ENCODE measurements at regions not wholly inside any gene's neighbourhood (a gene's known extent, or its start where the extent isn't known, plus 50 kb on each side); places are given as distances from the start of the nearest gene placed in this dataset.
"Not testable (repeated sequence)": the region's sequence is repeated elsewhere in the genome, so short reads cannot be mapped to it uniquely, and the experiment has no call there.

DNA sequence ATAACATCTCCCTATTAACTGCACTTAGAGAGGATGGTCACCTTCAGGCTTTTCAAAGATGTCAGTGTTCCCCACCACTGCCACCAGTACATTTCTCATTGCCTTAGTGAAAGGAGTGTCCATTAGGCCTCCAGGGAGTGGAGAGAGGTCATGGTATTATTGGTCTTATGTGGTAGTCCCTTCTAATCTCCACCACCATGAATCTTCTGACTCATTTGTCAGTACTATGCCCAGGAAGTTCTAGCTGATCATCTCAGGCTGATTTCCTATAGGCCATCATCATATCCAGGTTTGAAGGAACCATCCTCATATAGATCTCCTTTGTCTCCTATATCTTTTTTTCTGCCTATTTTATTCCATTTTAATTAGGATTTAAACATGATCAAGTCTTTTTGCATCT, 221.5 kb downstream of the CYB561 start:
- Histone ChIP-seq H3K27ac (ENCODE audit: low read depth, low read length) (no peak overlapping the region), H3K4me3 (ENCODE audit: low read depth in 1 of 2, low read length in 2 of 2) (no peak overlapping the region), H3K27me3 (ENCODE audit: control insufficient read depth in 1 of 2, insufficient read depth in 2 of 2, low read length in 2 of 2) (no peaks in the 10 kb centered on the region), H3K9me3 (ENCODE audit: control insufficient read depth in 1 of 2, low read length in 2 of 2) (no peaks in the 10 kb centered on the region), H3K36me3 (ENCODE audit: control insufficient read depth in 1 of 2, insufficient read depth in 2 of 2, low read length in 2 of 2) (no peaks in the 10 kb centered on the region), H3K9ac (ENCODE audit: low read depth in 1 of 2, low read length in 2 of 2) (no peak overlapping the region), H3K4me1 (ENCODE audit: control insufficient read depth in 1 of 2, insufficient read depth in 2 of 2, low read length in 2 of 2) (no peaks in the 10 kb centered on the region)

DNA sequence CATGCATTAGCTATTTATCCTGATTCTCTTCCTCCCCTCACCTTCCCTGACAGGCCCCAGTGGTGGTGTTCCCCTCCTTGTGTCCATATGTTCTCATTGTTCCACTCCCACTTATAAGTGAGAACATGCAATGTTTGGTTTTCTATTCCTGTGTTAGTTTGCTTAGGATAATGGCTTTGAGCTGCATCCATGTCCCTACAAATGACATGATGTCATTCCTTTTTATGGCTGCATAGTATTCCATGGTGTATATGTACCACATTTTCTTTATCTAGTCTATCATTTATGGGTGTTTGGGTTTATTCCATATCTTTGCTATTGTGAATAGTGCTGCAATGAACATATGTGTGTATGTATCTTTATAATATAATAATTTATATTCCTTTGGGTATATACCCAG, 219.4 kb downstream of the CYB561 start:
- H3K27ac ChIP-seq (ENCODE audit: low read depth, low read length); H3K9me3 ChIP-seq (ENCODE audit: control insufficient read depth in 1 of 2, low read length in 2 of 2); H3K27me3 ChIP-seq (ENCODE audit: control insufficient read depth in 1 of 2, insufficient read depth in 2 of 2, low read length in 2 of 2); H3K9ac ChIP-seq (ENCODE audit: low read depth in 1 of 2, low read length in 2 of 2); H3K36me3 ChIP-seq (ENCODE audit: control insufficient read depth in 1 of 2, insufficient read depth in 2 of 2, low read length in 2 of 2); H3K4me3 ChIP-seq (ENCODE audit: low read depth in 1 of 2, low read length in 2 of 2); H3K4me1 ChIP-seq (ENCODE audit: control insufficient read depth in 1 of 2, insufficient read depth in 2 of 2, low read length in 2 of 2): not testable (repeated sequence)

- not testable (repeated sequence) for H3K4me1 ChIP-seq (ENCODE audit: control insufficient read depth in 1 of 2, insufficient read depth in 2 of 2, low read length in 2 of 2); H3K9ac ChIP-seq (ENCODE audit: low read depth in 1 of 2, low read length in 2 of 2); H3K9me3 ChIP-seq (ENCODE audit: control insufficient read depth in 1 of 2, low read length in 2 of 2); H3K4me3 ChIP-seq (ENCODE audit: low read depth in 1 of 2, low read length in 2 of 2); H3K36me3 ChIP-seq (ENCODE audit: control insufficient read depth in 1 of 2, insufficient read depth in 2 of 2, low read length in 2 of 2); H3K27me3 ChIP-seq (ENCODE audit: control insufficient read depth in 1 of 2, insufficient read depth in 2 of 2, low read length in 2 of 2); H3K27ac ChIP-seq (ENCODE audit: low read depth, low read length)
Observed at GRCh38 chr17:63231015-63231620, 215.0 kb downstream of the CYB561 start.

DNA sequence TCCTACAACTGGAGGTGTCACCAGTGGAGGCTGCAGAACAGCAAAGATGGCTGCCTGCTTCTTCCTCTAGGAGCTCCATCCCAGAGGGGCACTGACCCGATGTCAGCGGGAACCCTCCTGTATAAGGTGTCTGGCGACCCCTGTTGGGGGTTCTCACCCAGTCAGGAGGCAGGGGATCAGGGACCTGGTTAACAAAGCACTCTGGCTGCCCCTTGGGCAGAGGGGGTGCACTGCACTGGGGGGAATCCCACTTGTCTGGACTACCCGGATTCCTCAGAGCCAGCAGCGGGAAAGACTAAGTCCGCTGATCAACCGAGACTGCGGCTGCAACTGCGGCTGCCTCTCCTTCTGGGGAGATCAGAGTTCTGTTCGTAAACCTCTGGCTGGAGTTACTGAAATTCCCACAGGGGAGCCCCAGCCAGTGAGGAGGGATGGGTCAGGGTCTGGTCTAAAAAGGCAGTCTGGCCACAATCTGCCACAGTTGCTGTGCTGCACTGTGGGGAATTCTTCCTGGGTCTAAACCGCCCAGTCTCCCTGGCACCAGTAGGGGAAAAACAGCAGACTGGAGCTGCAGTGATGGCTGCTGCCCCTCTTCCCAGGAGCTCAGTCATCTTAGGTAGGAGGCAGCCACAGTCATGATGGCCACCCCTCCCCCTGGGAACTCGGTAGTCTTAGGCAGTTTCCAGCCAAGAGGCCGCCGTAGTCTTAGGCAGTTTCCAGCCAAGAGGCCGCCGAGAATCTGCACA, 213.4 kb downstream of the CYB561 start:
- no peak overlapping the region for H3K4me3 ChIP-seq (ENCODE audit: low read depth in 1 of 2, low read length in 2 of 2)
- no peaks in the 10 kb centered on the region for H3K27me3 ChIP-seq (ENCODE audit: control insufficient read depth in 1 of 2, insufficient read depth in 2 of 2, low read length in 2 of 2)
- H3K9me3 ChIP-seq (ENCODE audit: control insufficient read depth in 1 of 2, low read length in 2 of 2) = no peaks in the 10 kb centered on the region
- H3K4me1 ChIP-seq (ENCODE audit: control insufficient read depth in 1 of 2, insufficient read depth in 2 of 2, low read length in 2 of 2) = no peaks in the 10 kb centered on the region
- H3K27ac ChIP-seq (ENCODE audit: low read depth, low read length) = no peak overlapping the region
- no peak overlapping the region for H3K9ac ChIP-seq (ENCODE audit: low read depth in 1 of 2, low read length in 2 of 2)
- H3K36me3 ChIP-seq (ENCODE audit: control insufficient read depth in 1 of 2, insufficient read depth in 2 of 2, low read length in 2 of 2) = no peaks in the 10 kb centered on the region

- Histone ChIP-seq H3K9ac (ENCODE audit: low read depth in 1 of 2, low read length in 2 of 2) (no peak overlapping the region), H3K4me3 (ENCODE audit: low read depth in 1 of 2, low read length in 2 of 2) (no peak overlapping the region), H3K9me3 (ENCODE audit: control insufficient read depth in 1 of 2, low read length in 2 of 2) (peaks cover 0 to 3% of the 10 kb centered on the region in 2 donors), H3K36me3 (ENCODE audit: control insufficient read depth in 1 of 2, insufficient read depth in 2 of 2, low read length in 2 of 2) (no peaks in the 10 kb centered on the region), H3K27ac (ENCODE audit: low read depth, low read length) (no peak overlapping the region), H3K4me1 (ENCODE audit: control insufficient read depth in 1 of 2, insufficient read depth in 2 of 2, low read length in 2 of 2) (no peaks in the 10 kb centered on the region), H3K27me3 (ENCODE audit: control insufficient read depth in 1 of 2, insufficient read depth in 2 of 2, low read length in 2 of 2) (no peaks in the 10 kb centered on the region)
Observed at GRCh38 chr17:63240106-63240505, 206.0 kb downstream of the CYB561 start.

- H3K27ac ChIP-seq (ENCODE audit: low read depth, low read length) = no peak overlapping the region
- peaks cover 0 to 4% of the 10 kb centered on the region in 2 donors for H3K4me1 ChIP-seq (ENCODE audit: control insufficient read depth in 1 of 2, insufficient read depth in 2 of 2, low read length in 2 of 2)
- H3K36me3 ChIP-seq (ENCODE audit: control insufficient read depth in 1 of 2, insufficient read depth in 2 of 2, low read length in 2 of 2) = no peaks in the 10 kb centered on the region
- H3K4me3 ChIP-seq (ENCODE audit: low read depth in 1 of 2, low read length in 2 of 2) = no peak overlapping the region
- no peak overlapping the region for H3K9ac ChIP-seq (ENCODE audit: low read depth in 1 of 2, low read length in 2 of 2)
- peaks cover 0 to 3% of the 10 kb centered on the region in 2 donors for H3K9me3 ChIP-seq (ENCODE audit: control insufficient read depth in 1 of 2, low read length in 2 of 2)
- no peaks in the 10 kb centered on the region for H3K27me3 ChIP-seq (ENCODE audit: control insufficient read depth in 1 of 2, insufficient read depth in 2 of 2, low read length in 2 of 2)
Observed at GRCh38 chr17:63246344-63246743, 199.8 kb downstream of the CYB561 start.

DNA sequence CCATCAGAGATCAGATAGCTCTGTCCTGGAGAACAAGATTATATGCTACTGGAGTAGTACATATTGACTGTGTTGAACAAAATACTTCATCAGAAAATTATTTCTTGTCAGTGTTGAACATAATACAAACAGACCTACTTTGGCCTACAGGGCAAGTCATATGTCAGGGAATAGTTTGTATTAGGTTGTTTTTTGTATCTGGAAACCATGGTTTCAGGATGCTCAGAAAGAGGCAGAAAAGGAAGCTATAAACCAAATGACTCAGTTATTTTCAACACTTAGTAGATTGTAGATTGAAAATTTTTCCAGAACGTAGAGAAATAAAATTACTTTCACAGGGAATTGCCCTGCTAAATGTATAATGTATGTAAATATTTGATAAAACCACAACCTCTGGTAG, 198.4 kb downstream of the CYB561 start:
- Histone ChIP-seq H3K9ac (ENCODE audit: low read depth in 1 of 2, low read length in 2 of 2) (no peak overlapping the region), H3K27me3 (ENCODE audit: control insufficient read depth in 1 of 2, insufficient read depth in 2 of 2, low read length in 2 of 2) (no peaks in the 10 kb centered on the region), H3K4me3 (ENCODE audit: low read depth in 1 of 2, low read length in 2 of 2) (no peak overlapping the region), H3K36me3 (ENCODE audit: control insufficient read depth in 1 of 2, insufficient read depth in 2 of 2, low read length in 2 of 2) (no peaks in the 10 kb centered on the region), H3K4me1 (ENCODE audit: control insufficient read depth in 1 of 2, insufficient read depth in 2 of 2, low read length in 2 of 2) (peaks cover 0 to 4% of the 10 kb centered on the region in 2 donors), H3K27ac (ENCODE audit: low read depth, low read length) (no peak overlapping the region), H3K9me3 (ENCODE audit: control insufficient read depth in 1 of 2, low read length in 2 of 2) (peaks cover 0 to 3% of the 10 kb centered on the region in 2 donors)

GRCh38 chr17:63249256-63250004, 196.7 kb downstream of the CYB561 start:
- H3K9ac ChIP-seq (ENCODE audit: low read depth in 1 of 2, low read length in 2 of 2) = no peak overlapping the region
- peaks cover 0 to 4% of the 10 kb centered on the region in 2 donors for H3K4me1 ChIP-seq (ENCODE audit: control insufficient read depth in 1 of 2, insufficient read depth in 2 of 2, low read length in 2 of 2)
- H3K36me3 ChIP-seq (ENCODE audit: control insufficient read depth in 1 of 2, insufficient read depth in 2 of 2, low read length in 2 of 2) = no peaks in the 10 kb centered on the region
- H3K27me3 ChIP-seq (ENCODE audit: control insufficient read depth in 1 of 2, insufficient read depth in 2 of 2, low read length in 2 of 2) = no peaks in the 10 kb centered on the region
- H3K27ac ChIP-seq (ENCODE audit: low read depth, low read length) = no peak overlapping the region
- no peak overlapping the region for H3K4me3 ChIP-seq (ENCODE audit: low read depth in 1 of 2, low read length in 2 of 2)
- H3K9me3 ChIP-seq (ENCODE audit: control insufficient read depth in 1 of 2, low read length in 2 of 2) = peaks cover 0 to 2% of the 10 kb centered on the region in 2 donors

GRCh38 chr17:63250830-63251229, 195.3 kb downstream of the CYB561 start:
- Histone ChIP-seq H3K36me3 (ENCODE audit: control insufficient read depth in 1 of 2, insufficient read depth in 2 of 2, low read length in 2 of 2) (no peaks in the 10 kb centered on the region), H3K9ac (ENCODE audit: low read depth in 1 of 2, low read length in 2 of 2) (no peak overlapping the region), H3K9me3 (ENCODE audit: control insufficient read depth in 1 of 2, low read length in 2 of 2) (peaks cover 0 to 3% of the 10 kb centered on the region in 2 donors), H3K27me3 (ENCODE audit: control insufficient read depth in 1 of 2, insufficient read depth in 2 of 2, low read length in 2 of 2) (no peaks in the 10 kb centered on the region), H3K4me3 (ENCODE audit: low read depth in 1 of 2, low read length in 2 of 2) (no peak overlapping the region), H3K4me1 (ENCODE audit: control insufficient read depth in 1 of 2, insufficient read depth in 2 of 2, low read length in 2 of 2) (peaks cover 0 to 4% of the 10 kb centered on the region in 2 donors), H3K27ac (ENCODE audit: low read depth, low read length) (no peak overlapping the region)

GRCh38 chr17:63258785-63259184, 187.3 kb downstream of the CYB561 start:
- Histone ChIP-seq H3K27me3 (ENCODE audit: control insufficient read depth in 1 of 2, insufficient read depth in 2 of 2, low read length in 2 of 2) (no peaks in the 10 kb centered on the region), H3K9ac (ENCODE audit: low read depth in 1 of 2, low read length in 2 of 2) (no peak overlapping the region), H3K4me3 (ENCODE audit: low read depth in 1 of 2, low read length in 2 of 2) (no peak overlapping the region), H3K4me1 (ENCODE audit: control insufficient read depth in 1 of 2, insufficient read depth in 2 of 2, low read length in 2 of 2) (no peaks in the 10 kb centered on the region), H3K9me3 (ENCODE audit: control insufficient read depth in 1 of 2, low read length in 2 of 2) (peaks cover 0 to 3% of the 10 kb centered on the region in 2 donors), H3K36me3 (ENCODE audit: control insufficient read depth in 1 of 2, insufficient read depth in 2 of 2, low read length in 2 of 2) (no peaks in the 10 kb centered on the region), H3K27ac (ENCODE audit: low read depth, low read length) (no peak overlapping the region)

Measured in duodenal mucosa (tissue), 2 donors.